SW 1271 (cell line): ENCODE measurements at regions not wholly inside any gene's neighbourhood (a gene's known extent, or its start where the extent isn't known, plus 50 kb on each side); places are given as distances from the start of the nearest gene placed in this dataset.

Source experiments
- DNase-seq, 2 experiments: peaks; one replicate each; lab custom pipeline; 2025; lab: John Stamatoyannopoulos, UW

DNA sequence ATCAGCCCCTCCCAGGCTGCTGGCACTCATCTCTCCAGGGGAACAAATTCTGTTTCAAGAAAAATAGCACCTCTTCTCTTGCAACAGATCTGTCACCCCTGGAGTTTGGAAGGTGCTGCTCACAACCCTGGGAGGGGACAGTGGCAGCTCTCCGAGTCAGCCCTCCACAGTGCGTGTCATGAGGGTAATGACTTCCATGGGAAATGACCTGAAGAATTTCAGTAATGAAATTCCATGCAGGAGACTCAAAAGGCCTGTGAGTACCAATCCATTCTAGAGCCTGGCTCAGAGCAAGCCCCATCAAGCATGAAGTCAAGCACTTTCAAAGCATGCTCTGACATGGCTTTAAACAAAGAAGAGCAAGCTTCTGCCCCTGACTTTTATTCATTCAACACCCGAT lies 276.3 kb upstream of the PARD3B start:
- no peak for DNase-seq

- DNase-seq = no peak
Observed at GRCh38 chr2:204272089-204272488, 273.2 kb upstream of the PARD3B start.

GRCh38 chr2:204272610-204273287 lies 272.5 kb upstream of the PARD3B start:
- DNase-seq = no peak

GRCh38 chr2:204274429-204274828 lies 270.8 kb upstream of the PARD3B start:
- no peak for DNase-seq

DNA sequence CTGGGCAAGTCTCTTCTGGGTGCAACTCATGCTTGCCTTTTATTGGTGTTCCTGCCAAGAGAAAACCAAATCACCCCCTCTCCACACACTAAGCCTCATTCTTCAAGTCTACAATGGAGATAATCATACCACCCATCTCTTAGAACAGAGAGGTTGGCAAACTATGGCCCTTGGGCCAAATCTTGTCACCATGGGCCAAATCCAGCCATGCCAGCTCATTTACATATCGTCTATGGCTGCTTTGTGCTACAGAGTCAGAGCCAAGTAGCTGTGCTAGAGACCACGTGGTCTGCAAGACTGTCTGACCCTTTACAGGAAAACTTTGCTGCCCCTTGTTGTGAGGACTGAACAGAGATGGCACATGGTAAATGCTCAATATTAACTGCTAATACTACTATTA lies 270.3 kb upstream of the PARD3B start:
- no peak for DNase-seq

DNA sequence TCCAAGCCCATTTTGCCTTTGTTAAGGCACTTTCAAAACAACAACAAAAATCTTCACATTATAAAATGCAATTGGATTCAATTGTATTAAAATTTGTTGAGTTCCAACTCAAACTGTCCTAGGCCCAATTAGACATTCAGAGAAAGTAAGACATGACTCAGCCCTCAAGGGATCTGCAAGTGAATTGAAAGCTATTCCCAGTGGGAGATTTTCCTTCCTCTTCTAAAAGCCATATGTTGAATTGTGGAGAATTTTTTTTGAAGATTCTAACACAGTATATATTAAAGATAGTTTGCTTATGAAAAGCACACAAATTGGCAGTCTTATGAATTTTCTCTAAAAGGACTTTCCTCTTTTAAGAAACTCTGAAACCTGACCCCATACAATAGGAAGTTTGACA lies 268.0 kb upstream of the PARD3B start:
- DNase-seq = no peak

GRCh38 chr2:204278454-204278853 lies 266.8 kb upstream of the PARD3B start:
- DNase-seq = no peak

DNA sequence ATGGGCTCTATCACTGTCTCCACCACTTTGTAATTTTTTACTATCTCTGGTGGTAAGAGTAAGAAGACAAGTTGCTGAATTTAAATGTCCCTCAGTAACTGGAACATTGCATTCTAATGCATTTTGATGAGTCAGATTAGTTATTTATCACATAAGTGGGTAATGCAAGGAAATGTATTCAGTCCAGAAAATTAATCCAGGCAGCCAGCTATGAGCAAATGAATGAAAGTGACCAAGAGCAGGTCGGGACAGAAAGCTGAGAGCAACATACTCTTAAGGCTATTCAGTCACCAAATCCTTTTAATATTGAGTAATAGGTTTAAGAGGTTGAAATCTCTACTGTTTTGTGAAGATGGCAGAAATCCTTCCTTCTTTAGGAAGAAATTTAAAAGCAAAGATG lies 265.5 kb upstream of the PARD3B start:
- no peak for DNase-seq

DNA sequence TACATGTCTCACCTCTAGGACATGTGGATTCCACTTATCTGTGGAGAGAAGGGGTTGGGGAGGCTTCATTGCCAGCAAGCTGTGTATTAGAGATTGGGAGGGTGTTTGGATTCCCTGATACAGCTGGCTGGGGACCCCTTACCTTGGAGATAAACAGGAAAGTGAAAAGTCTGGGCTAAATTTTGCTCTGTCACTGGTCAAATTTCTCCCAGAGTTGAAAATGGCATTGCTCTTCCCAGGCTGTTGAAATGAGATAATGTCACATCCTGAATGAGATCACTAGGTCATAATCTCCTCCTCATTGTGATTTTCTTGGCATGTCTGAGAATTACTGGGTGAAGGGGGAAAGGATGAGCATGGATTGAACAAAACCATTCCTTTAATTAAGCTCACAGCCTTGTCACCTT lies 265.0 kb upstream of the PARD3B start:
- no peak for DNase-seq

- DNase-seq = no peak
Observed at GRCh38 chr2:204282081-204282480, 263.2 kb upstream of the PARD3B start.

DNA sequence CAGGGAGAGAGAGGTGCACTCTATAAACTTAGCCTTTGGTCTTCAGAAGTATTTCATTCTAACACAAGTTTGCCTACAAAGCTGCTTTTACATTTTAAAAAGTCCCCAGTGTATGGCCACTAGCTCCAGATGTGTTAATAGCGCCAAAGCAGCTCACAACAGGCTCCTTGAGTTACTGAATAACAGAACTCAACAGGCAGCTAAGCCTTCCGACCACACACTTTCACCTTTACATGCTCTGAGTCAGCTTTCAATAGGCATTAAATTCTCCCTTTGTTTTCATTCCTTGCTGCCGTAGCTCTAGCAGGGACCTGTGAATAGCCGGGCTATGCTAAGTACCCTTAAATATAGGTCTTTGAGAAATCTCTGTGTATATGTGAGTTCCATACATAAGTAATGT lies 262.8 kb upstream of the PARD3B start:
- no peak for DNase-seq

DNA sequence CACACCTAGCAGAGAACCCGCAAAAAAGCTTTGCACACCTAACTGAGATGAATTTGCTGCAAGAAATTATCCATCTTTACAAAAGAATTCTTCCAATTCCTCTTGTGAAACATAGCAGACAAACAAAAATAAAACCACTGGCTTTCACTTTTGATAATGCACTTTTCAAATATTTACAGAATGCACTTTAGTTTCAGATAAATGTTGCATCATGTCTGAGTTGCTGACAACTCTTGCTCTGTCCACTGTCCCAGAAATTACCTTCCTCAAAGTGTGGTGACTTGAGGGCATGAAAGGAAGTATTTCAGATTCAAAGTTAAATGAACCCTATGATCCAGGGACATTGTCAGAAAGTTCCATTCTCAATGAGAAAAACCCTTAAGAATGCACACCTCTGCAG lies 256.2 kb upstream of the PARD3B start:
- DNase-seq = no peak

GRCh38 chr2:204292439-204292838 lies 252.8 kb upstream of the PARD3B start:
- no peak for DNase-seq

DNA sequence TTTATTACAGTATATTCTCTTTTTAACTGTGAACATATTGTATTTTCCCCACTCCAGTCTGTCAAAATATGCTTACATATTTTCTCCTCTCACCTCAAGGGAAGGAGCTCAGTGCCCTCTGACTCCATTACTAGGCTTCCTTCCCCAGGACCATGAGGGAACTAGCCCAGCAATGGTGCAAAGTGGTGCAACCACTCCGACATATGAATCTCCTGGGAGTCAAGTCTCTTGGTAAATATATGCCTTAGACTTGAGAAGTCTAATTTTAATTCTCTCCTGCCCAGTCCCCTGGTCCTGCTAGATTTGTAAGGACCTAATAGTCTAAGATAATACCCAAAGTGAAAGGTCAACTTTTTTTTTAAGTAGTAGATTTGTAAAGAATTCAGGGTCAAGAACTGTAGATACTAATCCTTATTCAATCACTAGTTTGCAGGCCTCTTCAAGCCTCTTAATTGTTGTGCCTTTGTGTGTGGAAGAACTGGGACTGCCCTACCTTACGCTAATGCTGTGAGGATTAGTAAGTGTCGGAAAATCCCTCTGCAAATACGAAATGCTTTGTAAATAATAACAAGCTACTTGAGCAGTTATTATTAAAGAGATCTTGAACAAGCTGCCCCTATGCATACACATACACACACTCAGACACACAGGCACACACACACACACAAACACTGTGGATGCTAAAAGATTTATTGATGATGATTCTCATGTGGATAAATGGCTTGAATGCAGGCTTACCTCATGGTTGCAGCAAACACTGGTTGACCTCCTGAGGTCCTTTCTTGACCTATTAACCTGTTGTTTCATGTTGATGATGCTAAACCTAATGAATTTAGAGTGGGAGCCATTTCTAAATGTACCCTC lies 251.2 kb upstream of the PARD3B start:
- DNase-seq = no peak

DNA sequence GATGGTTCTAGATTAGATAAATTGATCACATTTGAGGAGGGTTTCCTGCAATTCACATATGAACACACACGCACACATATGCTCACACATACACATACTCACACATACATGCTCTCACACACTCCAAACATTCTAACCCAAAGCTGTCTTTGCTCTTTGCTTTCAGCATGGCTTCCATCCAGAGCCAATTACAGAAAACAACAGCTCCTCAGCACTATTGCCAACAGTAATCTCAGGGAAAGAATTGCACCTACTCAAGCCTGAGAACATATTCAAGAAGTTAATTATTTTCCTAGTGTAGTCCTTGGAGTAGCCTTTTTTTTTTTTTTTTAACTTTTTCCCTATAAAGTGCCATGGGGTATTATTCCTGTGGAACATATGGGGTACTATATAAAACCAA lies 246.9 kb upstream of the PARD3B start:
- DNase-seq = no peak

GRCh38 chr2:204299766-204300165 lies 245.5 kb upstream of the PARD3B start:
- no peak for DNase-seq

DNA sequence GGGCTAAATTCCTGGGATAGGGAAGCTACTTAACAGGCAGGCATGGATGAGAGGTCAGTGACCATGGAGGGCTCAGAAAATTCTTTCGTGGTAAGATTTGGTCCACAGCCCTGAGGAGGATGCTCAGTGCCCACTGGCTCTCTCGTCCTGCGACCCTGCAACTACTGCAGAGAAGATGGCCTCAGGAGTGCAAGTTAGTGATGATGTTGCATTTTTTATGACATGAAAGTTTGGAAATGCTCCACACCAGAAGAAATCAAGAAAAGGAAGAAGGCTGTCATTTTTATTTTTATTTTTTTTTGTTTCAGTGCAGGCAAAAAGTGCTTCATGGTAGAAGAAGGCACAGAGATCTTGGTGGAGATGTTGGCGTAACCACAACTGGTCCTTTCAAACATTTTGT lies 238.6 kb upstream of the PARD3B start:
- DNase-seq = no peak

DNA sequence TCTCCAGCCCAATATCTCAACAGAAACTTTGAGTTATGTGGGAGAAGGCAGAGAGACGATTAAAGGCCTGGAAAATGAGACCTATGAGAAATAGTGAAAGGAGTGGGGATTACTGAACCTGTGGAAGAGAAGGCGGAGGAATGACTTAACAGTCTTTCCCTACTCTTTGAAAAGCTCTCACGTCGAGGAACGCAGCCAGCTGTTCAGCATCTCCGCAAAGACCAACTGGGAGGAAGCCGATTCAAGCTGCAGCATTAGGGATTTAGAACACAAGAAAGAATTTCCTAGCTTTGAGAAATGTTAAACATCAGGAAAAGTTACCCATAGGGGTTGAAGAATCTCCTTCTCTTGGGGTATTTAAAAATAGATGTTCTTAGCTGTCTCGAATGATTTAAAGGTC lies 233.2 kb upstream of the PARD3B start:
- no peak for DNase-seq

- no peak for DNase-seq
Observed at GRCh38 chr2:204313256-204313655, 232.0 kb upstream of the PARD3B start.

GRCh38 chr2:204315236-204315662 lies 230.0 kb upstream of the PARD3B start:
- no peak for DNase-seq

DNA sequence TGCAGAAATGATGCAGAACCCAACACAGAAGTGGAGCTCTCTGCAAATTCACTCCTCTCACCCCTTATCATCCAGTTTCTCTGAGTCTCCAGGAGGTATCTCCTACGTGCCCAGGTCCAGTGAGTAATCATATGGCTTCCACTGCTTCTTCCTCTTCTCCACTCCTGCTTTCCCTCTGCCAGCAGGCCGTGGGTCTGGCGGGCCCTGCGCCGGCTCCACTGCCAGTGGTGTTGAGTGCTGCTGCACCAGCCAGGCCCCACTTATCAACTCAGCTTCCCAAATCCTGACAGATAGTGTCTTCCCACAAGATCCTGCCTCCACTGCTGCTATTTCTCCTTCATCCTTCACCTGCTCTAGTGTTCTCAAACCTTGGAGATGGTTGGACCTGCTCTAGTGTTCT lies 227.6 kb upstream of the PARD3B start:
- no peak for DNase-seq

DNA sequence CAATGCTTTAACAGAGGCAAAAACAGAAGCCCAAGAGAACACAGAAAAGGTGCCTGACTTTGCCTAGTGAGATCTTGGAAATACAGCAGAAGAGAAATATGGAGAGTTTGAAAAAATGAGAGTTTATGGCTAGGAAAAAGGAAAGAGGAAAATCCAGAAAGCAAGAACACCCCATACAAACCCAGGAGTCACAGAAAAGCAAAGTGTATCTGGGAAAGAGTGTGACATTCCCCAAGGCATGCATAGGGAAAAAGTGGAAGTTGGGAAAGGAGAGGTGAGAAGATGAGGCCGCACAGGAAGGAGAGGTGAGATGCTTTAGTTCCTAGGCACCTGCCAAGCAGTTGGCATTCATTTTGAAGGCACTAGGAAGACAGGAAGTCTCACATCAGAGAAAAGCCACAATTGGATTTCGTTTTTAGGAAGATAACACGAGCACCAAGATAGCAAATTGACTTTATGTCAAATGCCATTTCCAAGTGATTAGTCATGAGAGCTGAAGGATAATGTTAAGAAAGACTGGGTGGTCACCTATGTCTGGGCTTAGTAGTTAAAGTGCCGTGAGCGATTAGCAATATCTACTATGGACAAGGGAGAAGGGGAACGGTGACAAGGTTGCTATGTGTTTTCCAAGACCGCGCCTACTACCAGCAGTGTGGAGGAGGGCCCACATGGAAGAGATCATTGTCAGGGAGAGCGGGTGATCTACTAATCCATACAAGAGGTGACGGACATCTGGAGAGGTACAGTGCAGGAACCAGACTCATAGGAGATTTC lies 224.1 kb upstream of the PARD3B start:
- no peak for DNase-seq
